H1 (cell line): ENCODE measurements at regions not wholly inside any gene's neighbourhood (a gene's known extent, or its start where the extent isn't known, plus 50 kb on each side); places are given as distances from the start of the nearest gene placed in this dataset.

Experiments
- BACH1 ChIP-seq: IDR thresholded peaks from 2 replicates; pipeline ENCODE4 v1.6.1; 2012; ENCODE audit warnings: low read length, improper control_type of control experiment
- BRCA1 ChIP-seq: IDR thresholded peaks from 2 replicates; pipeline ENCODE4 v1.6.1; 2012; ENCODE audit warnings: low read depth, low read length, improper control_type of control experiment
- CBX5 ChIP-seq: fragments of 300-800, 300-1000 bp; sonication (generic); IDR thresholded peaks from 2 replicates; pipeline ENCODE4 v1.7.1; 2016; ENCODE audit warnings: antibody characterized with exemption, low read length, low read depth
- CTBP2 ChIP-seq: IDR thresholded peaks from 2 replicates; pipeline ENCODE4 v1.7.0; 2011; ENCODE audit warnings: borderline replicate concordance, mild to moderate bottlenecking, moderate library complexity, mixed read lengths, low read length; ENCODE audit not compliant: insufficient read depth, insufficient read length
- KDM5A ChIP-seq: fragments of 200-600 bp; IDR thresholded peaks from 2 replicates; pipeline ENCODE4 v1.7.1; 2012; ENCODE audit warnings: mild to moderate bottlenecking, low read length, inconsistent platforms, mixed read lengths
- SAP30 ChIP-seq: fragments of 300-600 bp; sonication (generic); IDR thresholded peaks from 2 replicates; pipeline ENCODE4 v1.7.1; 2012; ENCODE audit warnings: low read length, moderate library complexity, mild to moderate bottlenecking, inconsistent platforms; ENCODE audit not compliant: insufficient read depth, insufficient replicate concordance

GRCh38 chr22:48661984-48662383 lies 1165.7 kb downstream of the BRD1 start (continued):
- no peak for TF ChIP-seq CTBP2
- TF ChIP-seq SAP30: no peak
- no peak for TF ChIP-seq CBX5
- TF ChIP-seq BACH1: no peak
- no peak for TF ChIP-seq BRCA1
- no peak for TF ChIP-seq KDM5A
- TF ChIP-seq, all 59 proteins: peak for 0
